Spleen (tissue), 7 donors: ENCODE measurements at regions not wholly inside any gene's neighbourhood (a gene's known extent, or its start where the extent isn't known, plus 50 kb on each side); places are given as distances from the start of the nearest gene placed in this dataset.

ENCODE experiments used
- CTCF ChIP-seq, 11 experiments: fragments of 200-600 bp in 7 of 11; fragments of 450-650 bp in 4 of 11; sonication (generic) in 4 of 11; IDR thresholded peaks in 8 of 11; conservative IDR thresholded peaks in 3 of 11; 1 replicate in 7 of 11; 2 replicates in 4 of 11; pipeline versions ENCODE4 v1.4.0 to v1.8.0; 2016 to 2021; ENCODE audit warnings: antibody characterized with exemption in 11 of 11, inconsistent platforms in 4 of 11, mild to moderate bottlenecking in 1 of 11
- POLR2A ChIP-seq, 3 donors: fragments of 450-650 bp; IDR thresholded peaks; one replicate each; pipeline ENCODE4 v1.5.1; 2017; ENCODE audit warnings: antibody characterized with exemption in 3 of 3, mild to moderate bottlenecking in 1 of 3
- POLR2AphosphoS5 ChIP-seq, 3 donors: sonication (generic); formaldehyde crosslinking; IDR thresholded peaks; one replicate each; pipeline ENCODE4 v1.5.1; 2017; ENCODE audit warnings: antibody characterized with exemption in 3 of 3
- donor health status: DM: no; HTN: no; CAD: no; lungs with moderate emphysema.
- donor health status: DM: no; HTN: no; CAD: no.
- donor health status: DM: no; HTN: no; CAD: no.

GRCh38 chr4:110364911-110365520, 110.9 kb upstream of the ENPEP start:
- TF ChIP-seq CTCF (IDR thresholded peaks at IDR 0.05 in 8 of 11, conservative IDR thresholded peaks at IDR 0.05 in 3 of 11), result no peak
- TF ChIP-seq POLR2AphosphoS5 (IDR thresholded peaks at IDR 0.05), result peak in 2 of 3 donors; percentile 11 to 55
- TF ChIP-seq POLR2A (IDR thresholded peaks at IDR 0.05), result no peak
